Smooth muscle cell of the brain vasculature (primary cell): ENCODE measurements at regions not wholly inside any gene's neighbourhood (a gene's known extent, or its start where the extent isn't known, plus 50 kb on each side); places are given as distances from the start of the nearest gene placed in this dataset.
"Not testable (repeated sequence)": the region's sequence is repeated elsewhere in the genome, so short reads cannot be mapped to it uniquely, and the experiment has no call there.

ENCODE experiments used
- DNase-seq: peaks from one replicate; pipeline ENCODE4 v3.0.0-alpha.2; 2012; ENCODE audit warnings: low read depth, low spot score

DNA sequence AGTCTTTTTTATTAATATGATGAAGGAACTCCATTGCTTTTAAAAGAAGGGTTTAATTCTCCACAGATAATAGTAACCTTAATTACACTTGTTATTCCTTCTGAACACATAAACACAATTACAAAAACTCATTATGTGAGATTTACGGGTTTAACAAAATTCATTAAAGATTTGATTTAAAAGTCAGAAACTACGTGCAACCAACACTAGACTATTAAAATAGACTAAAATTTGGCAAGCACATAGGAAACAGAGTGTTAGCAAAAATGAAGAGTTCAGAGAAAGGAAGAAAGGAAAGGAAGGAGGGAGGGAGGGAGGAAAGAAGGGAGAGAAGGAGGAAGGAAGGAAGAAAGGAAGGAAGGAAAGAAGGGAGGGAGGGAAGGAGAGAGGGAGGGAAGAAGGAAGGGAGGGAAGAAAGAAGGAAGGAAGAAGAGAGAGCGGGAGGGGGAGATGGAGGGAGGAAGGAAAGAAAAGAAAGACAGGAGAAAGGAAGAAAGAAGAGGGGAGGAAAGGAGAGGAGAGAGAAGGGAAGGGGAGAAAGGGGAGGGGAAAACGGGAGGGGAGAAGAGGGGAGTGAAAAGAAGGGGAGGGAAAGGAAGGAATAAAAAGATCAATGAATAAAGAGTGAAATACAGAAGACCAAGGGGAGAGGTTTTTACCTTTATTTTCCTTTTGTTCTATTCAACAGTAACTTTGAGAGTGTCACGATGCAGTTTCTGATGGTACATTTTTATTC lies 123.4 kb upstream of the LYPLAL1 start:
- DNase-seq, result no peak

DNA sequence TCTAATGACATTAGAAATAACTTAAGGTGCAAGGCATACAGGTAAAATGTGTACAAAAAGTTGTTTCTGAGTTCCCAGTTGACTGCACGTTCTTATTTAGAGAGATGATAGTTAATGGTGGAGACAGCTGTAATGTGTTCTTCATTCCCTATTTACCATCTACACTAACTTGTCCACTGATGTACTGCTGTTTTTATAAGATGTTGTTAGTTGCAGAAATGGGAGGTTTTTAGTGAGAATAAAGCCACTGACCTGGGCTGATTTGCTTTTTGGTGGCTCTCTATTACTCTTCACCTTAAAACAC lies 122.9 kb upstream of the LYPLAL1 start:
- DNase-seq, result no peak

DNA sequence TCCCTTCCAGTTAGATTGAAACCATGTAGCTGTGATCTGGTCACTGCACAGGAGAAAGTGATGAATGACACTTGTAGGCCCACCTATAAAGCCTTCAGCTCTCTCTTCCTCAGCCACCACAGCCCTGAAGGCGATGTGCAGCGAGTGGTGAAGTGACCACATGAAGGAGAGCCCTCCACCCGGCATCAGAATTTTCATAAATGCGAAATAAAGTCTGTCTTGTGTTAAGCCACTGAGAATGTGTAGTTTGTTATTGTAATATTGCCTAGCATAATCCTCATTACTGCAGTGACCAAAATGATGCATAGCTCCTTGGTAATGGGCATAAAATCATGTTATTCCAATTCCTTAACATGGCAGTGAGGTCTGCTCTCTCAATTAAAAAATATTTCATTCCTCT lies 122.1 kb upstream of the LYPLAL1 start:
- no peak for DNase-seq

DNA sequence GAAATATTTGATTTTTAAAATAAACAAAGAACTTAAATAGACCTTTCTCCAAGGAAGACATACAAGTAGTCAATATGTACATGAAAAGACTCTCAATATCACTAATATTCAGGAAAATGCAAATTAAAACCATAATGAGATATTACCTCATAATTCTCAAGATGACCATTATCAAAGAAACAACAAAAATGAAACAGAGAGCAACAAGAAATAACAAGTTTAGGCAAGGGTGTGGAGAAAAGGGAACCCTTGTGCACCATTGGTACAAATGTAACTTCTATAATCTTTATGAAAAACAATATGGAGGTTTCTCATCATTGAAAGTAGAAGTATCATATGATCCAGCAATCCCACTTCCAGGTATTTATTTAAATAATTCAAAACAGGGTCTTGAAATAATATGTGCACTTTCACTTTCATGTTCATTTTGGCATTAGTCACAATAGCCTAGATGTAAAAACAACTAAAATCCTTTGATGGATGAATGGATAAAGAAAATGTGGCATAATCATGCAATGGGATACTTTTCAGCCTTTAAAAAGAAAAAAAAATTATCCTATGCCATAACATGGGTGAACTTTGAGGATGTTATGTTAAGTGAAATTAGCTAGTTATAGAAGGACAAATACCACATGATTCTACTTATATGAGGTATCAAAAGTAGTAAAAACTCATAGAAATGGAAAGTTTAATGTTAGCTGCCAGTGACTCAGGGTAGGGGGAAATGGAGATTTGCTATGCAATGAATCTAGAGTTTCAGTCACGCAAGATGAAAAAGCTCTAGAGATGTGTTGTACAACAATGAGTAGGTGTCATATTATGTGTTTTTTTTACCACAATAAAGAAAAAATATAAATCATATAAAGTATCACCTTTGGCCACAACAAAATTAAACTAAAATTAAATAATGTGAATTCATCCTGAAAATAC lies 114.5 kb upstream of the LYPLAL1 start:
- DNase-seq, result no peak

DNA sequence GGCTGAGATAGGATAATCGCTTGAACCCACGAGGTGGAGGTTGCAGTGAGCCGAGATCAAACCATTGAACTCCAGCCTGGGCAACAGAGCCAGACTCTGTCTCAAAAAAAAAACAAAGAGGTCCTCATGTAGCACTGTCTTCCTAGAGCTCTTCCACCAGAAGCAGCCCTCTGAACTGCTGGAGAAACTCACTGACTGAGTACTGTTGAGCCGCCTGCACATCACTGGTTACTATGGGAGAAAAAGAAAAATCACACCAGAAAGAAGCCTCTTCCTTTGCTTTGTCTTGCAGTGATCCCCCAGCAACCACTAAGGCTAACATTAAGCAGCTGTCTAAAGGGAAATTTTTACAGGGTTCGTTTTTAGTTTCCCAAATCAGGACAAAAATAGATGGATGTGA lies 112.9 kb upstream of the LYPLAL1 start:
- no peak for DNase-seq

DNA sequence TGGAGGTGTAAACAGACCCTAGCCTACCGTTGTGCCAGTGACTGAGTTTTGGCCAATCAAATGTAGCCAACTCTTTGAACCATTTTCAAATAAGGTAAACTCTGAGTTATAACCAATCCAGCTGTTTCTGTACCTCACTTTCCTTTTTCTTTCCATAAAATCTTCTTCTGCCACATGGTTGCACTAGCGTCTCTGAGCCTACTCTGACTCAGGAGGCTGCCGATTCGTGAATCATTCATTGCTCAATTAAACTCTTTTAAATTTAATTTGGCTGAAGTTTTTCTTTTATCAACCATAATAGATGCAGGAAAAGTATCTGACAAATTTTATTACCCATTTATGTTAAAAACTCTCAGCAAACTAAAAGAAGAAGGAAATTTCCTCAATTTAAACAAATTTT lies 111.5 kb upstream of the LYPLAL1 start:
- DNase-seq, result no peak

DNA sequence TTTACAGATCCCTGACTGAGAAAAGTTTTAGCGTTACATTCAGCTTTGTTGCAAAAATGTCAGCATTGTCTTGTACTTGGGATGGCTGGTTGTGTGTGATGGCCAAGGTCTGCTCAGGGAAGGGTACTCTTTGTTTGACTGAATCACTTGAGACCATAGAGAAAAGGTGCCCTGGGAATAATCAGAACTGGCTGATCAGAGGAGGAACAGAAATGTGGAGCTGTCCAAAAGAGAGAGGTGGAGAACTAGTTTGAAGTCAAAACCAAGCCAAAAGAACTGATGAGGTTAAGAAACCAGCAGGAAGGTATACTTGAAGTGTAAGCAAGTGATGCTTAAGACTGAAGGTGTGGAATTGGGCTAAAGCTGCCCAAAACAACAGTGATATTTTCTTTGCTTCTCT lies 107.6 kb upstream of the LYPLAL1 start:
- DNase-seq, result no peak

DNA sequence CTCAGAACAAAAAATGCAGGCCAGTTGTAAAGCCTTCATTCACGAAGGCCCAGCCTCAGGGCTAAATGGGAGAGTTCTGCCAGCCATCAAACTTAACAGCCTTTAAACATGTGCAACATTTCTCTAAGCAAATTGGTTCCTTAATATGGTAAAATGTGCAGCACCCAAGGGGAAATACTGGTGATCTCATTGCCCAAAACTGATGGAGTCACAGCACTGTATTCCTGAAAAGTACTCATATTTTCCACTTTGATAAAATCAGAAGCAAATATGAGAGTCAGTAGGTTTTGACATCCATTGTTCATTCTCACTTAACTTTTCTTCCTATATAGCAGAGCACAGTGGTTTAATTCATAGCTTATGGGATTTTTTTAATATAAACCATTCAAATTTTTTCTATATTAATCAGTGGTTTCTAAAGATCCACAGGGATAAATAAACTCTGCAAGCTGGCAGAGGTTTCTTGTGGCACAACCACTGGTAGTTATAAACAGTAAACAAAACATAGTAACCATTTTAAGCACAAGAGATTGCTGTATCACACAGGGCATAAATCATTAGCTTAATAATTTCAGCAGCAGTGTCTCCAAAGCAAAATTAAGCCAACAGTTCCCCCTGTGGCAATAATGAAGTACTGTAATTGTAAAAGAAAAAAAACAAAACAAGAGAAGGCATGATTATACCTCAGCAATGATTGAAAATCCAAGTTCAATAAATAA lies 106.9 kb upstream of the LYPLAL1 start:
- DNase-seq, result peak; percentile 26

DNA sequence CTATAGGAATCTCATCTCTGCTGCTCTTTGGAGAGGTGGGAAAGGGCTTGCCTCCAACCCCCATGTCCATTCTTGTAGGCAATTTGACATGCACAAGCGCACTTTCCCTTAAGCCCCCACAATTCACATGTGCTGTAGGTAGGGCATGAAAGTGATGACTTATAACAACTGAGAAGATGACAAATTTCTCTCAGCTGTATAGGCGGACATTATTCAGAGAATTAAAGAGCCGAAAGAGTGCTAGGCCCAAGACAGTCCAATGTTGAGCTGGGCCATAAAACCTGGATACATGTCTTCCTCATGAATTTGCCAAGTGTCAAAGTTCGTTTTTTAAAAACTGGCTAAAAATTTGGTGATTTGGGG lies 106.3 kb upstream of the LYPLAL1 start:
- DNase-seq, result no peak

DNA sequence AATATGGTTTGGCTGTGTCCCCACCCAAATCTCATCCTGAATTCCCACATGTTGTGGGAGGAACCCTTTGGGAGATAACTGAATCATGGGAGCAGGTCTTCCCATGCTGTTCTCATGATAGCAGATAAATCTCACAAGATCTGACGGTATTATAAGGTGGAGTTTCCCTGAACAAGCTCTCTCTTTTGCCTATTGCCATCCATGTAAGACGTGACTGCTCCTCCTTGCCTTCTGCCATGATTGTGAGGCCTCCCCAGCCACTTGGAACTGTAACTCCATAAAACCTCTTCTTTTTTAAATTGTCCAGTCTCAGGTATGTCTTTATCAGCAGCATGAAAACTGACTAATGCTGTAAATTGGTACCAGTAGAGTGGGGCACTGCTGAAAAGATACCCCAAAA lies 103.3 kb upstream of the LYPLAL1 start:
- DNase-seq, result not testable (repeated sequence)

DNA sequence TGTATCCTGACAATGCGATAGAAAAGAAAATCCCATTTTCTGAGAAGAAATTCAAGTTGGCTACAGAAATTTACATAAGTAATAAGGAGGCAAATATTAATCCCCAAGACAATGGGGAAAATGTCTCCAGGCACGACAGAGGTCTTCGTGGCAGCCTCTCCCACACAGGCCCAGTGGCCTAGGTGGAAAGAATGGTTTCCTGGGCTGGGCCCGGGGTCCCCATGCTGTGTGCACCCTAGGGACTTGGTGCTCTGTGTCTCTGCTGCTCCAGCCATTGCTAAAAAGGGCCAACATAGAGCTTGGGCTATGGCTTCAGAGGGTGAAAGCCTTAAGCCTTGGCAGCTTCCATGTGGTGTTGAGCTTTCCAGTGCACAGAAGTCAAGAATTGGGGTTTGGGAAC lies 102.5 kb upstream of the LYPLAL1 start:
- no peak for DNase-seq

DNA sequence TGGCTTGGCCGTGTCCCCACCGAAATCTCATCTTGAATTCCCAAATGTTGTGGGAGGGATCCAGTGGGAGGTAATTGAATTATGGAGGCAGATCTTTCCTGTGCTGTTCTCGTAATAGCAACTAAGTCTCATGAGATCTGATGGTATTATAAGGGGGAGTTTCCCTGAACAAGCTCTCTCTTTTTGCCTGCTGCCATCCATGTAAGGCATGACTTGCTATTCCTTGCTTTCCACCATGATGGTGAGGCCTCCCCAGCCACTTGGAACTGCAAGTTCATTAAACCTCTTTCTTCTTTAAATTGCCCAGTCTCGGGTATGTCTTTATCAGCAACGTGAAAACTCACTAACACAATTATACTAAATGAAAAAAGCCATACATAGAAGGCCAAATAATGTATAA lies 101.3 kb upstream of the LYPLAL1 start:
- no peak for DNase-seq

DNA sequence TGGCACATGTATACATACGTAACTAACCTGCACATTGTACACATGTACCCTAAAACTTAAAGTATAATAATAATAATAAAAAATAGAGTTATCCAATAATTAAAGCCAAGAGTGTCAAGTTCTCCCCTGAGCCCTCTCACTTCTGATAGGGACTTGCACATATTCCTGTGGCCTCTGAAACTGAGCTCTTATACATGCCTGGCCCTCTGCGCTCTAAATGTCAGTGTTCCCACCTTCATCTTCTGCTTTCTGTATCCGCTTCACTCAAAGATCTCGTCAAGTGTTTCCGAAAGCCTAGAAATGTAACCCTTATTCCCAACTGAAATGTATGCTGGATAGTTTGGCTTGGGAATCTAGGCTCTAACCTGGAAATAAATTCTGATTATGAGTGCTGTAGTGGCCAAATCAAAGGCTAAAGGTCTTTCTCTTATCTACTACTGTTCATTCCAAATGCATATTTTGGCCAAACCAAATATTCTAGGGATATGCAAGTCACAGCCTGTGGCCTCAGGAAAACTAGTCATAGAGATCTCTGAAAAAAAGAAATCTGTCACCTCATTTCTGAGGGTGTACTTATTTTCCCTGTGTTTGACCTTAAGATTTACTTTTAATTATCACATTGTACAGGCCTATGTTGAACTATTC lies 99.5 kb upstream of the LYPLAL1 start:
- DNase-seq, result no peak

DNA sequence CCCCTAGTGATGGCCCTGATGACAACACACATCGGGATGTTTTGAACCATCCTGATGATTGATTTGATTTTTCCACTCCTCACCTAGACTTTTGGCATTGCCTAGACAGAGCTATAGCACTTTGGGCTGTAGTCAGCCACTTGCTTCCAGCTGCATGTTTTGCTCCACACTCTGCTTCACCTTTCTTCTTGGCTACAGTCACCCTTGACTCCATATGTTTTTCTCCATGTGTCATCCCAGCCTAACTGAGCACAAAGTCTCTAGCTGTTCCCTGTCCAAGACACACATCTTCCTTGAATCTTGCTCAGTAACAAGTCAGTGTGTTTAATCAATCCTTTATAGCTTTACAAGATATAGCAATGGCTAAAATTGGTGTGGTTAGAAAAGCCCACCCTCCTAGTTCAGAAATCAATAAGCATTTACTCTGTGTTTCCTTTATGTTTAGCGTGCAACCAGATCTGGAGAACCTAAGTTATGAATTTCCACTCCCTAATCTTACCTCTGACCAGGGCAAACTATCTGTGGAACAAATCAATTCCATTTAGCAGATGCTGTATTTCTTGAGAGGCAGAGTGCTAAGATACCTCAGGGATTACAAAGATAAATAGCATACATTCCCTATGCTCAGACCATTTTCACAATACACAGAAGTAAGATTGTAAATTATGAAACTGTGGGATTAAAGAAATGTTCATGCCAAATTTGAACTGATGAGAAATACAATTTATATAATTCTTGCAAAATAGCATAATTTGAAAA lies 98.4 kb upstream of the LYPLAL1 start:
- DNase-seq, result no peak

DNA sequence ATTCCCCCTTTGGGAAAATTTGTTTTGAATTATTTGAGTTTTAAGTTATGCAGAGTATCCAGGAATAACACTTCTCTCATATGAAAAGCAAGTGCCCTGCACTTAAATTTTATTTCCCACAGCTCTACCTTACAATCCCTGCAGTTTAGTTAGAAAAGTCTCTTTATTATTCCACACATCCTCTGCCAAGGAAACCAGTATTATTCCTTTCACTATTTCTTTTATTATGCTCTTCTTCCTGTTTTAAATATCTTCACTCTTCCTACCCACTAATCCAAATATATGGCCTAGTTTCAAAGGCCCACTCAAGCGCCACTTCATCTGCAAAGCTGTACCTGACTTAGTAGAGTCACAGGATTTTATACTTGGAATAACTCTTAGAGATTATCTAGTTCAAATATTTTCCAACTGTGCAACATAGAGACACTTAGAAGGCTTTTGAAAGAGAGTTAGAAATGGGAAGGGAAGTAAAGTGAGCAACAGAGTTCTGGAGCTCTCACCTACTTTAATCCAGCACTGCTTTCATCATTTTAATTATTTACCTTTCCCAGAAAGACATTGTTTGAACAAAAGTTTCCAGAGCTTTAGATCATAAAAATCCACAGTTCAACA lies 97.2 kb upstream of the LYPLAL1 start:
- DNase-seq, result no peak

DNA sequence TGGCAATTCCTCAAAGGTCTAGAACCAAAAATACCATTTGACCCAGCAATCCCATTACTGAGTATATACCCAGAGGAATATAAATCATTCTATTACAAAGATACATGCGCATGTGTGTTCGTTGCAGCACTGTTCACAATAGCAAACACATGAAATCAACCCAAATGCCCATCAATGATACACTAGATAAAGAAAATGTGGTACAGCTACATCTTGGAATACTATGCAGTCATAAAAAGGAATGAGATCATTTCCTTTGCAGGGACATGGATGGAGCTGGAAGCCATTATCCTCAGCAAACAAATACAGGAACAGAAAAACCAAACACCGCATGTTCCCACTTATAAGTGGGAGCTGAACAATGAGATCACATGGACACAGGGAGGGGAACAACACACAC lies 95.9 kb upstream of the LYPLAL1 start:
- DNase-seq, result not testable (repeated sequence)

DNA sequence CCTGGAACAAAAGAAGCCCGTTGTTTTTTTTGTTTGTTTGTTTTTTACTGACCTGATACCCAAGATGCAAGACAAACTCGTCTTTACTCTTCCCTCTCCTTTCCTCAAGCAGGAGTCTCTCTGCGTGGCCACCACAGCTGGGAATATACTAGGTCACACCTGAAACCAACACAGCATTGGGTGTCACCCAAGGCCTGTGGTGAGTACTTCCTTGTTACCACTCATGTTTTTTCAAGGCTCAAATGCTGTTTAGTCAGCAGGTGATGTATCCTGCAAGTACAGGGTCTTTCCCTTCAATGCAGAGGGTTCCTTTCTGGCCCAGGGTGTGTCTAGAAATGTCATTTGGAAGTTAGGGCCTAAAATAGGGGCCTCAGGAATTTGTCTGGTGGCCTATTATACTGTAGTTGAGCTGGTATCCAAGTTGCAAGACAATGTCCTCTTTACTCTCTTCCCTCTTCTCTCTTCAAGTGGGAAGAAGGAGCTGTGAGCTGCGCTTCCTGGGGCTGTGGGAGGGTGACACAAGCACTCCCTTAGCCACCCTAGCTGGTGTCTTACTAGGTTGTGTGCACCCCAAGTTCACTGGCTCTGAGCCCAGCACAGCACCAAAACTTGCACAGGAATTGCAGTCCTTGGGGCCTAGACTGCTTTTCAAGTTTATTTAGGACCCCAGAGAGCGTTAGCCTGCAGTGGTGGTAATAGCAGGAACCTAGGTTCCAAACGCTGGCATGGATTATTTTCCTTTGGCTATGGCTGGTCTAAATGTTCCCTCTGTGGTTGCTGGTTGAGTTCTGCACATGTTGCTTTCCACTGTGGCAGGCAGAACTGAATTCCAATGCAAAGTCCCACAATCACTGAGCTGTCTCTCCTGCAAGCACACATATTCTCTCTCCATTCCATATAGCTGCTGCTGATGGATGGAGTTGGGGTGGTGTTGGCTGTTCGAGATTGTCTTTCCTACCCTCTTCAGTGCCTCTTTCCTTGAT lies 91.4 kb upstream of the LYPLAL1 start:
- no peak for DNase-seq

DNA sequence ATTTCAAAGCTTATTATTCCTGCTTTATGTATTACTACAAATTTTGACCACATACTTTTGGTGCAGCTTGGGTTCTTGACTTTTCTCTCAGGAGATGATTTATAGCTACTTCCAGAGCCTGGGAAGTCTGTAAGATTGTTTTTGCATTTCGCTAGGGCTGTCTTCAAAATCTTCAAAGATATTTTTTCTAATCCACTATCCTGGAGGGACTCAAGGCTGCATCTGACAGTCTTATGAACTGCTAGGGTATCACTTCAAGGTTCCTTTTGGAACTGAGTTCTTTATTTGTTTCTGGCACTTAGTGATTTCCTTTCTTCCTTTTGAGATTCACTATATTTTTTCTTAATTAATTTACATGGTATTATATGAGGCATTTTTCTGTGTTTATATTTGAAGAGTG lies 90.0 kb upstream of the LYPLAL1 start:
- DNase-seq, result no peak

DNA sequence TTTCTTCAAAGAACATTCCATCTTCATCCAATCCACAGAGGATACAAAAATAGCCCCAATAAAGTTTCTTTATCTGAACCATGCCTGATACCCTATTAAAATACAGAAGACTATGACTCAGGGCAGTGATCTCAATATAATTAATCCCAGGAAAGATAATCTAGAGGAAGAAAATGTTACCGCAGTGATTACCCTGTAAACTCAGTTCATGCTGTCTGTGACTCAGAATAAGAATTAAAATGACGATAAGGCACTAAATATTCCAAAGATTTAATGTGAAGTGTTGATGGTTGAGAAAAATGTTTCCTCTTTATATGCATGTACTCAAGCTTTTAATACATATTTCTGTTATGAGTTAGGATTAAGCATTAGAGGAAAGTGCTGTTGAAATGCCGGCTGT lies 88.6 kb upstream of the LYPLAL1 start:
- no peak for DNase-seq

DNA sequence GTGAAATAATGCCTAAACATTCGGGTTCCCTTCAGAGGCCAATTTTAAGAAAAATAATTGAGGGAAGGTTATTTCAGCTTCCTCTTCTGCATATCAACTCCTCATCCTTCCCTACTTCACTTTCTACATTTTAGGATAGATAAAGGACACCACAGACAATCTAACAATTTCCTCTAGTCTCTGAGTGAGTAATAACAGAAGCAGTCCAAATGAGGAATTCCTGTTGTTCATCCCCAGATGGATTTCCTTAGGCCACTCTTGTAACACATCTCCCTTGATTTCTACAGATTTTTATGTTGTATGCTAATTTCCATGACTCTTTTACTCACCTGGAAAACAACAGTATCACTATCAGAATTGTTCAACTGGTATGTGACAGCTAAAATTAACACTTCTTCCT lies 87.7 kb upstream of the LYPLAL1 start:
- no peak for DNase-seq
